GM12873 (cell line): ENCODE measurements at regions not wholly inside any gene's neighbourhood (a gene's known extent, or its start where the extent isn't known, plus 50 kb on each side); places are given as distances from the start of the nearest gene placed in this dataset.

Experiments used
- CTCF ChIP-seq: IDR thresholded peaks from 2 replicates; pipeline ENCODE4 v1.5.1; 2012; ENCODE audit warnings: low read depth, mild to moderate bottlenecking, moderate library complexity, low read length, control low read depth; ENCODE audit not compliant: insufficient read depth; ENCODE audit errors: missing control alignments

- no peak for TF ChIP-seq CTCF
These were observed 106.1 kb downstream of the EFNB1 start for GRCh38 chrX:68934922-68935321.

- TF ChIP-seq CTCF, result no peak
These were observed 105.6 kb downstream of the EFNB1 start for GRCh38 chrX:68934421-68934820.

DNA sequence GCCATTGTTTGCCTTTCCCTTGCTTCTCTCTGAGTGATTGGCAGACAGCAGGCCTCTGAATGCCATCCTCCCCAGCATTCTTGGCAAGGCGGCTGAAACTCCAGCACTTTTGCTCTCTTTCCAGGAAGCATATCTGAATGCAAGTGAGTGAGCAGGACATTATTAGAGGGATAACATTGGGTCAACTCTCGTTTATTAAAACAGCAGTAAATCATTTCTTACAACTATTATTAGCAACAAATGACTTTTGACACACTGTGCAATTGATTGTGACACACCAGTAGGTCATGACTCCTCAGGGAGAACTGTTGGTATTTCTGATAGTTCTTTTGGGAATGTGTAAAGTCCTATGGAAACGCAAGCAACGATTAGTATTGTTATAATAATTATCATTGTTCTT lies 103.8 kb downstream of the EFNB1 start:
- TF ChIP-seq CTCF, result no peak

- no peak for TF ChIP-seq CTCF
These were observed 102.5 kb downstream of the EFNB1 start for GRCh38 chrX:68931345-68931744.

DNA sequence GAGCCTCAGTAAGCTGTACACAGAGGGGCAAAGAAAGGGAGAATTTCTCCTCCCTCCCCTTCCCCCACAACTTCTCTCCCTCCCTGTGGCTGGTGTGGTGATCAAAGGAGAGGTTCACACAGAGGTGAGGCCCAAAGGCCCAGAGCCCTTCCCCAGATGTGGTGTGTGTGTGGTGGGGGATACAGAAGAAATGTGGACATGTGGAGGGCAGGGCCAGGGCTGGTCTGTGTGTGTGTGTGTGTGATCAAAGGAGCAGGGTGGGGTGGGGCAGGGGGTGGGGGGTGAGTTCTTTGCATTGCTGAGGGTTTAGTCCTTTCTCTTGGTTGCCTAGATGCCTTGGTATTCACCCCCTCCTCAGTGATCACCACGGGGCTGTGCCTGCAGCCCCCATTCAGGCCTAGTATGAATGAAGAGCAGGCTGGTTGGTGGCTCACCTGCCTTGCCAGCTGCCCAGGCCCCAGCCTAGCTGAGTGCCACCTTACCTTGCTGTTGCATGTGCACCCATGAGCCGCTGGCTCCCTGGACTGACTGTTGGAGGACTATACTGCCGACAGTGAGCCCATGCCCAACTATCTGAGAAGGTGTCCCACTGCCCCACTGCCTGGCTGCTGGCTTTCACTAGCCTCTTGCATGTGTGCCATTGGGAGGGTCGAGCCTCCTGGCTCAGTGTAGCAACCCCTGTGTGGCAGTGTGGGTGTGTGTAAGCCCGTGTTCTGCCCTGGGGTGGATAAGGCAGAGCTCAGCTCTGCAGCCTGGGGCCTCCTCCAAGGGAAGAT lies 101.9 kb downstream of the EFNB1 start:
- TF ChIP-seq CTCF, result no peak

DNA sequence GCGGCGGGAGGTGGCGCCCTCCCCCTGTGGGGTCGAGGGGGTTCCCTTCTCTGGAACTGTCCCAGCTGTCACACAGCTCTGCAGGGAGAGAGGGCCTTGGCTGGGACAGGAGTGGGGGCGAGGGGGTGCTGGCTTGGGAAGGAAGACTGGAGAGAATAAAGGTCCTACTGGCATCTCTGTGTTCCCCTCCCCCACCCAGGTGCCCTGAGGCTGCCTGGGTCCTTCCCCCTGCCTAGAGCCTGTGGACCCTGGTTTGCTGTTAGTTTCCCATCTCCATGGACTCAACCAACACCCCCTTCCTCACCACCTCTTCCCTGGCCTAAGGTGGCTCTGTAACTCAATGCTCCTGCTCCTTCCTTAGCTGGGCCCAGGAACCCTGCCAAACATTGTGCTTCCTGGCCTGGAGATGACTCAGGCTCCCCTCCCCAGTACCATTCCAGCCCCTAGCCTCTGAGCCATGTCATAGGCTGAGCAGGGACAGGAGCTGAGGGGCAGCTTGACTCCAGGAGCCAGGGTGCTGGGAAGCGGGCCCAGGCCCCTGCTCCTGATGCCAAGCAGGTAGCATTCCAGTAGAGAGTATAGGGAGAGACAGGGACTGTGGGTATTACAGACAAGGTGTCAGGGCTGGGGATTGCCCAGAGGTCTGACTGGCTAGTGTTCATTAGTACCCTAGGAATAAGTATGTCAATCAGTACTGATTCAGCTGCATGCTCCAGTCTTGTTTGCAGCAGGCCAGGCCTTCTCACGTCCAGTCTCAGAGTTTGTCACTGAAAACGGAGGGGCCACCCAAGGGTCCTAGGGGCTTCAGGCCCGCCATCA lies 100.7 kb downstream of the EFNB1 start:
- TF ChIP-seq CTCF, result no peak

- no peak for TF ChIP-seq CTCF
These were observed 99.6 kb downstream of the EFNB1 start for GRCh38 chrX:68928401-68928800.
